Smooth muscle cell (in vitro differentiated cells): ENCODE measurements at regions not wholly inside any gene's neighbourhood (a gene's known extent, or its start where the extent isn't known, plus 50 kb on each side); places are given as distances from the start of the nearest gene placed in this dataset.

Experiments
- DNase-seq: peaks from one replicate; lab custom pipeline; 2025; ENCODE audit not compliant: unreplicated experiment; lab: John Stamatoyannopoulos, UW
- H2AFZ ChIP-seq: fragments of 200-600 bp; sonication (generic); 2 replicates; pipeline ENCODE4 v1.6.0; 2016; ENCODE audit warnings: antibody characterized with exemption, low read depth, mild to moderate bottlenecking
- H3F3A ChIP-seq: fragments of 200-600 bp; sonication (generic); 2 replicates; pipeline ENCODE4 v1.6.0; 2017; ENCODE audit warnings: antibody characterized with exemption, low read depth
- H3K27ac ChIP-seq: fragments of 200-600 bp; sonication (generic); 2 replicates; pipeline ENCODE4 v1.5.1; 2016; ENCODE audit warnings: low read depth, mild to moderate bottlenecking
- H3K27me3 ChIP-seq: fragments of 200-600 bp; sonication (generic); 2 replicates; pipeline ENCODE4 v1.6.1; 2016; ENCODE audit warnings: low read depth, mild to moderate bottlenecking
- H3K36me3 ChIP-seq: fragments of 200-600 bp; sonication (generic); 2 replicates; pipeline ENCODE4 v1.5.1; 2016; ENCODE audit warnings: low read depth
- H3K4me1 ChIP-seq: fragments of 200-600 bp; sonication (generic); 2 replicates; pipeline ENCODE4 v1.5.1; 2016; ENCODE audit warnings: low read depth
- H3K4me2 ChIP-seq: fragments of 200-600 bp; sonication (generic); 2 replicates; pipeline ENCODE4 v1.6.0; 2016; ENCODE audit warnings: mild to moderate bottlenecking
- H3K4me3 ChIP-seq: fragments of 200-600 bp; sonication (generic); 2 replicates; pipeline ENCODE4 v1.5.1; 2016; ENCODE audit warnings: mild to moderate bottlenecking
- H3K79me2 ChIP-seq: fragments of 200-600 bp; sonication (generic); 2 replicates; pipeline ENCODE4 v1.6.0; 2016; ENCODE audit warnings: low read depth, mild to moderate bottlenecking
- H3K9ac ChIP-seq: fragments of 200-600 bp; sonication (generic); 2 replicates; pipeline ENCODE4 v1.6.0; 2016; ENCODE audit warnings: low read depth
- H3K9me3 ChIP-seq: fragments of 200-600 bp; sonication (generic); replicated peaks from 2 replicates; pipeline ENCODE4 v1.5.1; 2016; ENCODE audit warnings: low read depth
- H4K20me1 ChIP-seq: fragments of 200-600 bp; sonication (generic); 2 replicates; pipeline ENCODE4 v1.6.0; 2016; ENCODE audit warnings: low read depth
- CTCF ChIP-seq: fragments of 200-600 bp; sonication (generic); IDR thresholded peaks from 2 replicates; pipeline ENCODE4 v1.5.1; 2017; ENCODE audit warnings: borderline replicate concordance, mild to moderate bottlenecking, antibody characterized with exemption; ENCODE audit not compliant: insufficient read depth, poor library complexity, severe bottlenecking
- WGBS: methylation state at CpG from one replicate; pipeline ENCODE4 v1.1.7; 2016; ENCODE audit warnings: low lambda C conversion rate; 5-methylcytosine and 5-hydroxymethylcytosine counted together

GRCh38 chr14:48341069-48341468, 665.7 kb upstream of the MDGA2 start:
- no peak for TF ChIP-seq CTCF
- no peak overlapping the region for H3K27ac ChIP-seq

GRCh38 chr14:48333221-48333920, 658.0 kb upstream of the MDGA2 start:
- no peak for TF ChIP-seq CTCF
- Histone ChIP-seq H3K36me3 (no peaks in the 10 kb centered on the region), H3K9ac (no peak overlapping the region), H3K79me2 (no peaks in the 10 kb centered on the region), H3K27me3 (no peaks in the 10 kb centered on the region), H3K4me3 (no peak overlapping the region), H3K9me3 (no peaks in the 10 kb centered on the region), H2AFZ (no peak overlapping the region), H3K4me1 (no peaks in the 10 kb centered on the region), H3F3A (no peaks in the 10 kb centered on the region), H3K4me2 (no peak overlapping the region), H4K20me1 (no peaks in the 10 kb centered on the region), H3K27ac (peak overlapping the region; percentile 81)
- WGBS, result 75% methylated on average over 2 of the region's 2 CpGs
- DNase-seq, result no peak

More at GRCh38 chr14:48341069-48341468, 665.7 kb upstream of the MDGA2 start:
- Histone ChIP-seq H3F3A (no peaks in the 10 kb centered on the region), H3K9me3 (no peaks in the 10 kb centered on the region), H2AFZ (no peak overlapping the region), H3K4me3 (no peak overlapping the region), H3K36me3 (no peaks in the 10 kb centered on the region), H4K20me1 (no peaks in the 10 kb centered on the region), H3K4me2 (no peak overlapping the region), H3K79me2 (no peaks in the 10 kb centered on the region), H3K9ac (no peak overlapping the region), H3K4me1 (no peaks in the 10 kb centered on the region), H3K27me3 (no peaks in the 10 kb centered on the region)
- WGBS, result 76% methylated on average over 1 of the region's 1 CpG
- DNase-seq, result no peak

- Histone ChIP-seq H3F3A (no peaks in the 10 kb centered on the region), H3K27ac (peak overlapping the region; percentile 60), H3K9me3 (no peaks in the 10 kb centered on the region), H3K4me3 (no peak overlapping the region), H4K20me1 (no peaks in the 10 kb centered on the region), H3K79me2 (no peaks in the 10 kb centered on the region), H3K36me3 (no peaks in the 10 kb centered on the region), H3K27me3 (no peaks in the 10 kb centered on the region), H3K4me2 (peak overlapping the region; percentile 2), H3K4me1 (no peaks in the 10 kb centered on the region), H3K9ac (no peak overlapping the region), H2AFZ (peak overlapping the region; percentile 48)
- TF ChIP-seq CTCF, result no peak
- 85% methylated on average over 1 of the region's 1 CpG for WGBS
- no peak for DNase-seq
These were observed 656.0 kb upstream of the MDGA2 start for GRCh38 chr14:48331421-48331820.

- H2AFZ ChIP-seq, result no peak overlapping the region
- TF ChIP-seq CTCF, result no peak
- no peak overlapping the region for H3K4me3 ChIP-seq
- H3K4me2 ChIP-seq, result peak overlapping the region; percentile 59
- H3K36me3 ChIP-seq, result no peaks in the 10 kb centered on the region
- WGBS, result 64% methylated on average over 1 of the region's 1 CpG
- H3K4me1 ChIP-seq, result no peaks in the 10 kb centered on the region
- no peaks in the 10 kb centered on the region for H3K79me2 ChIP-seq
- no peak overlapping the region for H3K9ac ChIP-seq
- H3K9me3 ChIP-seq, result no peaks in the 10 kb centered on the region
- no peaks in the 10 kb centered on the region for H3F3A ChIP-seq
- DNase-seq, result no peak
- no peaks in the 10 kb centered on the region for H3K27me3 ChIP-seq
- H3K27ac ChIP-seq, result peak overlapping the region; percentile 6
- no peaks in the 10 kb centered on the region for H4K20me1 ChIP-seq
These were observed 650.1 kb upstream of the MDGA2 start for GRCh38 chr14:48325486-48325885.
